ENCODE measurements at regions not wholly inside any gene's neighbourhood (a gene's known extent, or its start where the extent isn't known, plus 50 kb on each side); places are given as distances from the start of the nearest gene placed in this dataset.
A peak's percentile ranks its signal among the peaks of the same experiment; 100 is the strongest.

- Histone ChIP-seq H3K27me3 (ENCODE audit: insufficient read depth, low read length, poor library complexity) (no peaks in the 10 kb centered on the region), H3K4me3 (ENCODE audit: low read length) (no peak overlapping the region), H2BK15ac (replicated peaks; ENCODE audit: low read depth) (no peak overlapping the region), H3K4me2 (ENCODE audit: low read length) (no peak overlapping the region), H3K23ac (ENCODE audit: low read length) (no peak overlapping the region), H3K4ac (ENCODE audit: low read depth, low read length) (no peak overlapping the region), H2BK120ac (ENCODE audit: low read depth, low read length) (no peak overlapping the region), H3K36me3 (ENCODE audit: control insufficient read depth, insufficient read depth, low read length) (no peaks in the 10 kb centered on the region), H4K8ac (ENCODE audit: low read depth, low read length) (no peak overlapping the region), H3K4me1 (ENCODE audit: control insufficient read depth, low read depth, low read length) (peaks cover 5% of the 10 kb centered on the region), H3K18ac (ENCODE audit: low read length) (no peak overlapping the region), H3K79me2 (ENCODE audit: control insufficient read depth, insufficient read depth, low read length) (no peaks in the 10 kb centered on the region), H3K56ac (ENCODE audit: low read length) (no peak overlapping the region), H2BK5ac (ENCODE audit: low read length) (no peak overlapping the region), H4K5ac (ENCODE audit: low read length) (no peak overlapping the region), H3K9ac (ENCODE audit: low read length) (no peak overlapping the region), H2AK5ac (ENCODE audit: low read length) (no peak overlapping the region), H3K27ac (ENCODE audit: low read depth, low read length) (no peak overlapping the region), H3K79me1 (ENCODE audit: low read length) (no peaks in the 10 kb centered on the region)
- DNase-seq: no peak
- WGBS (ENCODE audit: extremely low coverage, insufficient coverage, low lambda C conversion rate): no CpG with 5 or more reads among the region's 4 CpGs
Measured at GRCh38 chr6:166684170-166684569, 57.1 kb upstream of the RPS6KA2 start.

GRCh38 chr6:166683477-166683876 is 56.4 kb upstream of the RPS6KA2 start:
- DNase-seq: no peak
- no CpG with 5 or more reads among the region's 10 CpGs for WGBS (ENCODE audit: extremely low coverage, insufficient coverage, low lambda C conversion rate)
- H3K79me2 ChIP-seq (ENCODE audit: control insufficient read depth, insufficient read depth, low read length): no peaks in the 10 kb centered on the region

GRCh38 chr6:166679566-166679965 is 52.5 kb upstream of the RPS6KA2 start:
- H2BK15ac ChIP-seq (replicated peaks; ENCODE audit: low read depth): no peak overlapping the region
- no peak overlapping the region for H2BK5ac ChIP-seq (ENCODE audit: low read length)
- H3K4me1 ChIP-seq (ENCODE audit: control insufficient read depth, low read depth, low read length): no peaks in the 10 kb centered on the region
- no peaks in the 10 kb centered on the region for H3K36me3 ChIP-seq (ENCODE audit: control insufficient read depth, insufficient read depth, low read length)
- WGBS (ENCODE audit: extremely low coverage, insufficient coverage, low lambda C conversion rate): no CpG with 5 or more reads among the region's 31 CpGs
- no peak overlapping the region for H3K27ac ChIP-seq (ENCODE audit: low read depth, low read length)
- no peaks in the 10 kb centered on the region for H3K27me3 ChIP-seq (ENCODE audit: insufficient read depth, low read length, poor library complexity)
- no peak for DNase-seq
- no peak overlapping the region for H2AK5ac ChIP-seq (ENCODE audit: low read length)
- H3K56ac ChIP-seq (ENCODE audit: low read length): no peak overlapping the region
- no peaks in the 10 kb centered on the region for H3K79me1 ChIP-seq (ENCODE audit: low read length)
- H3K23ac ChIP-seq (ENCODE audit: low read length): no peak overlapping the region
- no peak overlapping the region for H2BK120ac ChIP-seq (ENCODE audit: low read depth, low read length)
- no peaks in the 10 kb centered on the region for H3K79me2 ChIP-seq (ENCODE audit: control insufficient read depth, insufficient read depth, low read length)
- H3K4me2 ChIP-seq (ENCODE audit: low read length): no peak overlapping the region
- no peak overlapping the region for H3K18ac ChIP-seq (ENCODE audit: low read length)
- no peak overlapping the region for H4K5ac ChIP-seq (ENCODE audit: low read length)
- H4K8ac ChIP-seq (ENCODE audit: low read depth, low read length): no peak overlapping the region
- no peak overlapping the region for H3K4me3 ChIP-seq (ENCODE audit: low read length)
- no peak overlapping the region for H3K4ac ChIP-seq (ENCODE audit: low read depth, low read length)
- H3K9ac ChIP-seq (ENCODE audit: low read length): no peak overlapping the region

More at GRCh38 chr6:166683477-166683876, 56.4 kb upstream of the RPS6KA2 start:
- Histone ChIP-seq H4K5ac (ENCODE audit: low read length) (no peak overlapping the region), H4K8ac (ENCODE audit: low read depth, low read length) (no peak overlapping the region), H2BK120ac (ENCODE audit: low read depth, low read length) (no peak overlapping the region), H3K27me3 (ENCODE audit: insufficient read depth, low read length, poor library complexity) (no peaks in the 10 kb centered on the region), H2AK5ac (ENCODE audit: low read length) (no peak overlapping the region), H3K4me2 (ENCODE audit: low read length) (no peak overlapping the region), H3K4me1 (ENCODE audit: control insufficient read depth, low read depth, low read length) (peaks cover 5% of the 10 kb centered on the region), H3K79me1 (ENCODE audit: low read length) (no peaks in the 10 kb centered on the region), H3K18ac (ENCODE audit: low read length) (no peak overlapping the region), H3K27ac (ENCODE audit: low read depth, low read length) (no peak overlapping the region), H2BK15ac (replicated peaks; ENCODE audit: low read depth) (no peak overlapping the region), H3K36me3 (ENCODE audit: control insufficient read depth, insufficient read depth, low read length) (no peaks in the 10 kb centered on the region), H3K56ac (ENCODE audit: low read length) (no peak overlapping the region), H3K23ac (ENCODE audit: low read length) (no peak overlapping the region), H3K4ac (ENCODE audit: low read depth, low read length) (no peak overlapping the region), H2BK5ac (ENCODE audit: low read length) (no peak overlapping the region), H3K9ac (ENCODE audit: low read length) (no peak overlapping the region), H3K4me3 (ENCODE audit: low read length) (no peak overlapping the region)

DNA sequence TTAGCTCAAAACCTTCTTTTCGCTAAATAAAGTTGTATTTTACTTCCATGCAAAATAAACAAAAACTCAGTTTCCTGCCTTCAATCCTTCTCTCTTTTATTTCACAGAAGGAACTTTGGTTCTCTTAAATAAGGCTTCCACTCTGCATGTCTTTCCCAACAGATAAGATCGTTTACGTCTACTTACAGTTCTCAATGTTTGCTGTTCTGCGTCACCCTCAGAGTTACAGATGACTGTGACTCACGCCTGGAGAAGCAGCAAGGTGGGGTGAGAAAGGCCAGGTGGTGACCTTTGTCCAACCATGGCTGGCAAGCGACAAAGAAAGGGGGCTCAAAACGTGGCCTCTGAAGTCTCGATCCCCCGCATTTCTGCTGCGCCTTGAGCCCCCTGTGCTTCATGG is 51.4 kb upstream of the RPS6KA2 start:
- Histone ChIP-seq H2BK15ac (replicated peaks; ENCODE audit: low read depth) (no peak overlapping the region), H3K56ac (ENCODE audit: low read length) (no peak overlapping the region), H4K5ac (ENCODE audit: low read length) (no peak overlapping the region), H3K36me3 (ENCODE audit: control insufficient read depth, insufficient read depth, low read length) (no peaks in the 10 kb centered on the region), H3K27me3 (ENCODE audit: insufficient read depth, low read length, poor library complexity) (no peaks in the 10 kb centered on the region), H3K23ac (ENCODE audit: low read length) (no peak overlapping the region), H3K79me1 (ENCODE audit: low read length) (no peaks in the 10 kb centered on the region), H2BK5ac (ENCODE audit: low read length) (no peak overlapping the region), H2BK120ac (ENCODE audit: low read depth, low read length) (no peak overlapping the region), H3K4me3 (ENCODE audit: low read length) (no peak overlapping the region), H2AK5ac (ENCODE audit: low read length) (no peak overlapping the region), H4K8ac (ENCODE audit: low read depth, low read length) (no peak overlapping the region), H3K18ac (ENCODE audit: low read length) (no peak overlapping the region), H3K4ac (ENCODE audit: low read depth, low read length) (no peak overlapping the region), H3K79me2 (ENCODE audit: control insufficient read depth, insufficient read depth, low read length) (no peaks in the 10 kb centered on the region), H3K9ac (ENCODE audit: low read length) (no peak overlapping the region), H3K4me1 (ENCODE audit: control insufficient read depth, low read depth, low read length) (no peaks in the 10 kb centered on the region), H3K4me2 (ENCODE audit: low read length) (no peak overlapping the region), H3K27ac (ENCODE audit: low read depth, low read length) (no peak overlapping the region)
- WGBS (ENCODE audit: extremely low coverage, insufficient coverage, low lambda C conversion rate): no CpG with 5 or more reads among the region's 10 CpGs
- peak; percentile 28 for DNase-seq

DNA sequence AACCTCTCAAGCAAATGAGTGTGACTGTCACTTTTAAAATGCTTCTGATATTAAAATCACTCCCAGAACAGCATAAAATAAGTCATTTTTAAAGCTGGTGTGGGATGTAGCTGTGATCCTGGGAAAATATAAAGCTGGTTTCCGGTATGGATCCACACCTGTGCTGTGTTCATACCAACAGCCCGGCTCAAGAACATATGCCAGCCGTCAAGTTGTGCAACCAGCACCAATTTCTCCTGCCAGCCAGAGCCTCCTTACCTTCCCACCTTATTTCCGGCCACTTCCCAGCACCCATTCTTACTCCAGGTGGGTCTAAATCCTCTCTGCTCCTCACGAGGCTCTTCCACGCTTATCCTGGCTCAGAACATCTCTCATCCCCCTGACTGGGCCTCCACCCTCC is 50.9 kb upstream of the RPS6KA2 start:
- Histone ChIP-seq H3K4me2 (ENCODE audit: low read length) (no peak overlapping the region), H3K79me2 (ENCODE audit: control insufficient read depth, insufficient read depth, low read length) (no peaks in the 10 kb centered on the region), H3K56ac (ENCODE audit: low read length) (no peak overlapping the region), H2BK5ac (ENCODE audit: low read length) (no peak overlapping the region), H3K18ac (ENCODE audit: low read length) (no peak overlapping the region), H2AK5ac (ENCODE audit: low read length) (no peak overlapping the region), H3K4me1 (ENCODE audit: control insufficient read depth, low read depth, low read length) (no peaks in the 10 kb centered on the region), H3K9ac (ENCODE audit: low read length) (no peak overlapping the region), H3K23ac (ENCODE audit: low read length) (no peak overlapping the region), H2BK15ac (replicated peaks; ENCODE audit: low read depth) (no peak overlapping the region), H3K36me3 (ENCODE audit: control insufficient read depth, insufficient read depth, low read length) (no peaks in the 10 kb centered on the region), H3K4me3 (ENCODE audit: low read length) (no peak overlapping the region), H3K79me1 (ENCODE audit: low read length) (no peaks in the 10 kb centered on the region), H3K4ac (ENCODE audit: low read depth, low read length) (no peak overlapping the region), H3K27me3 (ENCODE audit: insufficient read depth, low read length, poor library complexity) (no peaks in the 10 kb centered on the region), H3K27ac (ENCODE audit: low read depth, low read length) (no peak overlapping the region), H4K5ac (ENCODE audit: low read length) (no peak overlapping the region), H2BK120ac (ENCODE audit: low read depth, low read length) (no peak overlapping the region), H4K8ac (ENCODE audit: low read depth, low read length) (no peak overlapping the region)
- DNase-seq: no peak
- WGBS (ENCODE audit: extremely low coverage, insufficient coverage, low lambda C conversion rate): no CpG with 5 or more reads among the region's 6 CpGs
